Stimulated activated CD8-positive, alpha-beta memory T cell treated with anti-CD3 and anti-CD28 coated beads, Interleukin-7, amount 100 ng/mL, for 24 hours (primary cell): ENCODE measurements at regions not wholly inside any gene's neighbourhood (a gene's known extent, or its start where the extent isn't known, plus 50 kb on each side); places are given as distances from the start of the nearest gene placed in this dataset.

Experiments
- DNase-seq: peaks from one replicate; pipeline ENCODE4 v3.0.0-alpha.2; 2020; ENCODE audit warnings: low read depth

DNA sequence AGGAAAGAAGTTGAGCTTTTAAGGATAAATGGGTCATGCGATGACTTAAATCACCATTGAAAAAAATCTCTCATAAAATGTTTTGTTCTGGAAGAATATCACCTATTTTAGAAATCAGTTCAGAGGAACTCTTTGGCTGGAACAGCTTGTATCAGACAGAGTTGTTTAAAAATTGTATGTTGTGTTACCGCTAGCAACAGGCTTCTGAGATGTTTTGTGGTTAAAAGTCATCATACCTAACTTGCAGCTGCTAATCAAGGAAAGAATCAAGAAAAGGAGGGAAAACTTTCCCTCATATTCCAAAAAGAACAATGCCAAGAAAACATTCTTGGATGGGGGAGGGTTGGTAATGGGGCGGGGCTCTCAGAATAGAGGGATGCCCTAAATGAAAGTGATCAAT is 220.7 kb upstream of the CITED2 start:
- DNase-seq: no peak

DNA sequence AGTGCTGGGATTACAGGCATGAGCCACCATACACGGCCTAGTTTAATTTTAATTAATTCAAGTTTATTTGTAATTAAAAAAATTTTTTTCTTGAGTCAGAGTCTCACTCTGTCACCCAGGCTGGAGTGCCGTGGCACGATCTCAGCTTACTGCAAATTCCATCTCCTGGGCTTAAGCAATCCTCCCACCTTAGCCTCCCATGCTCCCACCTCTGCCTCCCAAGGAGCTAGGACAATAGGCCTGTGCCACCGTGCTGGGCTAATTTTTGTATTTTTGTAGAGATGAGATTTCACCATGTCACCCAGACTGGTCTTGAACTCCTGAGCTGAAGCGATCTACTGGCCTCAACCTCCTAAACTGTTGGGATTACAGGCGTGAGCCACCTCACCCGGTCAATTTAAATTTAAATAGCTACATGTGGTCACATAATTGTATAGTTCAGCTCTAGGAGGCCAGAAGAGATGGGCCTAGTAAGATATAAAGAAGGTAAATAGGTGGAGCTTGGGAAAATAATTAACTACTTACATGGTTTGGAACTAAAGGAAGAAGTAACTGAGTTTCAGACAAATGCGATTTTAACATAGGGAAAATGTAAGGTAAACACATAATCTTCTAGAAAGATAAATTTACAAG is 220.0 kb upstream of the CITED2 start:
- no peak for DNase-seq

DNA sequence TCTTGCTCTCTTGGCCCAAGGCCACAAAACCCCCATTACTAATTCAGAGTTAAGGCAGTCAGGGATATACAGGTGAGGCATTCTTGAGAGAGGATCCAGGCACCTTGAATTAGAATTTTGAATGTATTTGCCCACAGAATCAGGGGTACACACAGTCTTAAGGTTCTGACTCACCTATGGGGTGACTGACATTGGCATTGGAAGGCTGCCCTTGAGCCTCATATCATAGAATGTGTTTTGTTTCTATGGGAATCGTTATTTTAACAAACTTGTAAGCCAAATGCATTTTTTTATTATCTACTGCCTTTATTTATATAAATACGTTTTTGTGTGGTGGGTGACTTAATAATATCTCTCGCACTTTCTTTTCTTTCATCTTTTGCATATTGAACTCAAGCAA is 218.6 kb upstream of the CITED2 start:
- no peak for DNase-seq

DNA sequence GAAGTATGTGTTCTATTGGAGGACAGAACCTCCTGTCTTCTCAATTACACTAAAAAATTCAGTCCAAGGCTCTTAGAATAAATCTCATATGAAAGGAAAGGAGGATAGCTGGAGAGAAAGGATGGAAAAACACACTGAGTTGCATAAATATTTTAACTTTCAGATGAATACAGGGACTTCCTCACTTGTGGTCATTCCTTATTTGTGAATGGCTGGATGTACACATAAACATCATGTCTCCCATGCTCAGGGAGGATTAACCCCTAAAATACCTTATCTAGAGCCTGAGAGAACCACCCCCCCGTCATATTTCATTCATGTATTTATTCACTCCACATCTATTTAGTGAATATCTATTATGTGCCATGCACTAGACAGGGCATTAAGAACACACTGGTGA is 217.6 kb upstream of the CITED2 start:
- DNase-seq: no peak

DNA sequence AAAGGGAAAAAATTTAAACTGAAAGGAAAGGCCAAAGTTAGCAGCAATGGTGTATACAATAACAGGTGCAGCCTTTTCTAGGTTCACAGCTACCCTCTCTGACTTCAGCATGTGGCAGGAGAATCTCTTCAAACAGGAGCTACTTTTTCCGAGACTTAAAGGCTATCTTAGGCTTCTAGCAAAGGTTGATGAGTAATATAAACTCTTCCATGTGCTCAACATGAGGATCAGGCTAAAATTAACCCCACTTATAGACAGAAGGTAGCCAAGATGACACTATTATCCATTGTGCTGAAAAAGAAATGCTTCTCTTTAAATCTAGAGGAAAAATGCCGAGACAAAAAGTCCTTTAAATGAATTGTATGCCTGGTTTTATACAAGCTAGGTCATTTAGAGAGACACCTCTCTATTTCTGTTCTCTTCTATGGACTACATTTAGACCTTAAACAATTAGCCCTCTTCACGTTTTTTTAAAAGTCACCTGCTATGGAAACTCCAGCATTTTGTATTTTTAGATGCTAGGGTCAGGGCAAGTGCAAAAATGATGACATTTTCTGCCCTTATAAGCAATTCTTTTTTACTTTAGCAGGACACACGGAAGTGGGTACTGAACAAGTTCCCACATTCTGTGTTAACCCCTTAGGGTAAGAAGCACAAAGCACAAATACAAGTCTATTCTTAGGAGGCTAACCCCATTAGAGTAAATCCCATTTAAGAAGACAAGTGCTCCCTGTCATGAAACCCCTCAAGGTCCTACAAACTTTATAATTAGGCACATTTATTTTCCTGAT is 216.8 kb upstream of the CITED2 start:
- DNase-seq: no peak

DNA sequence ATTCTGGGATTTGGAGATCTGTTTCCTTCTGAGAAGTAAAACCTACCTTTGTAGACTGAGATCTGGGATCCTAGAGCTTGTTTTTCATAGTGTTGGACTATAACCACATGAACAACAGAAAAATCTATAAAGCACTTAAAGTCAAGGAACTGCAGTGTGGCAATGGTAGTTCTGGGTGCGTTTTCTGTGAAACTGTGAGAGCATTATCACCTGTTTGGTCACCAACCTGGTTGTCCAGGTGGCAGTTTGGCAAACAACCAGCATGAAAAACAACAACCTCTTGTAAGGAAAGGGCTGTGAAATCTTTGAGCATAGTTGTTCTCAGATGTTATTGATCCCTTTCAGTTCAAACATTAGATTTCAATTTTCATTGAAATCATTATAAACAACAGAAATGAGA is 215.8 kb upstream of the CITED2 start:
- no peak for DNase-seq

DNA sequence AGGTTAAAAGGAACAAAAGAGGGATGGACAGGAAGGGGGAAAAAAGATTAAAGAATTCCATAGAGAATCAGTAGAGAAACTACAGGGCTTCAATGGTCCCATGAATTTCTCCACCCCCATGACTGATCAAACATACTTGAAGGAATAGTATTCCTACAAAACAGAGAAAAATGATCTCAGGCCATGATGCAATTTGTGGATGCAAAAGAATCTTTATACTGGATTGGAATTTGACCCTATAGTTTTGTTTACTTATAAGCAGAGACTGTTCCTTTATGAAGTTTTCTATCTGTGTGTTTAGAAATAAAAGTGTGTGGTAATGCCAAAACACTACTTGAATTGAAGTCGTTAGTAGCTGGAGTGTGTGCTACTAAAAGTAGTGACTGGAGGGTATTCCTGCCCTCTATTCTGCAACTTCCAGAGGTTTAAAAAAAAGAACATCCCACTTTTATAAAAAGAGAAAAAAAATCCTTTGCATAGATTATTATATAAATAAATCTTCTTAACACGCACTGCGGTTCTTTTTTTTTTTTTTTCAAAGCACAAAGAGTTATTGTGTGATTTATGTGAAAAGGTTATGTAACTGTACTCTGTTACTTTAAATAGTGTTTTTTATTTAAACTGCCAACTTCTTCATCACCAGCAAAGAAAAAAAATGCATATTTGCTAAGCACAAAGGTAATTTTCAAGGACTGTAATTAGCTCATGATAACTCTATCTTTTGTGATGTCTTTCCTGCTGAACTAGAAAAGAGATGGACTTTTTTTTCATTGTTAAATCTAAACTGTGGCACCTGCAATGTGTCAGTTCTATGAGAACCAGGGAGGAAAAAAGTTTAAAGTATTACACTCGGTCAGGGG is 214.5 kb upstream of the CITED2 start:
- DNase-seq: no peak

DNA sequence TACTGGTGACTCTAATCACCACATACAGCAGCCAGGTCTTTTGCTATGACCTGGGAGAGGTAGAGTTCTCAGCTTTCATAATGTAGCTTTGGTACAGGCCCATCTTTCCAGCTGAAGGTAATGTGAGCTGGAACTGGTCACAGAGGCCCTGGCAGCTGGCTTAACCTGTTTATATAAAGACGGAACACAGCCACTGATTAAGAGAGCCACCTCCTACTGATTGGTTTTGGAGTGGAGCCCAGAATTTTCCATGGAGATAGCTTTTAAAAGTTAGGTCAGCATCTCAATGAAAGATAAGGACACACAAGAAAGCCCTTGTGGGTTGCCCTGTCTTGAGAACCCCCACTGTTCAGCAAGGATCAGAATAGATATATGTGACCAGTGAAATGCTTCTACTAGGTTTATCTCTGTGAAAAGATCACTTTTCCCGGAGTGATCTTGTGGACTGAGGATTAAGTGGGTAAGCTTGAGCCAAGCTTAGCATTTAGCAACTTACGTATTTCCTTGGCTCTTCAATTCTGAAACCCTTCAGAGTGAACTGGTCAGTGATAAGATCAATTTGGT is 213.7 kb upstream of the CITED2 start:
- DNase-seq: no peak

DNA sequence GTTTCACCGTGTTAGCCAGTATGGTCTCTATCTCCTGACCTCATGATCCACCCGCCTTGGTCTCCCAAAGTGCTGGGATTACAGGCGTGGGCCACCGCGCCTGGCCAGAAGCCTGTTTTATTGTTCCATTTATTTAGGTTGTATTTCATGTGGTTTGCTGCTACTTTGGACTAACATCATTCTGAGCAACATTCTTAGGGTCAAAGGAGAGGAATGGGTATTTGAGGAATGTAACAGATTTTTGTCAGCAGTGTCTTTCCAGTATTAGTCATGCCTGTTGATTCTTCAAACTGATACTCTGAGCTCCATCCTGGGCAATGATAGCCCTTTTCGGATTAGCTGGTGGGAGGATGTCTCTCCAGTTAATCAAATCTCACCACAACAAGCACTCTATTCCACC is 213.0 kb upstream of the CITED2 start:
- no peak for DNase-seq

DNA sequence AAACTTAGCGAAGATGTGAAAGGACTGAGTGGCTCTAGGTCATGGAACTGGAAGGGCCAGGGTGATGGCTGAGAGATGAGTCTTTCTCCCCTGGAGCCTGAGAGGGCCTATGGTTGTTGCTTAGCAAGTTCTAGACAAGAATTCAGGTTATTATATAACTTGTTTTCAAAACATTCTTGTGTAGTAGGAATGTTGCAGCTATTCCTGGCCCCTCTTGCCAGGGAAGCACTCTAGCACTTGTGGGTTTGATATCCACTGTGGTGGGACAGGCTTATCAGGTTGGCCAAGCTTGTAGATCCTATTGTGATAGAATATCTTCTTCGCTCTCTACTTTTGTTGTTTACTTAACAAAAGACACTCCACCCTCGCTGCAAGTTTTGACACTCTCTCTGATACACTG is 211.8 kb upstream of the CITED2 start:
- no peak for DNase-seq

DNA sequence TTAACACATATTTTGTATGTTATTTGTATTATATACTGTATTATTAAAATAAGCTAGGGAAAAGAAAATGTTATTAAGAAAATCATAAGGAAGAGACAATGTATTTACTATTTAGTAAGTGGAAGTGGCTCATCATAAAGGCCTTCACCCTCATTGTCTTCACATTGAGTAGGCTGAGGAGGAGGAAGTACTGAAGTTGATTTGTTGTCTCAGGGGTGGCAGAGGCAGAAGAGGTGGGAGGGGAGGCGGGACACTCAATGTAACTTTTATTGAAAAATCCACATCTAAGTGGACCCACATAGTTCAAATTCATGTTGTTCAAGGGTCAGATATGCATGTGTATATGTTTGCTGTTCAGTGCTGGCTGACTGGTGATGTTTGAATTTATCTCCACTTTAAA is 210.2 kb upstream of the CITED2 start:
- DNase-seq: no peak

DNA sequence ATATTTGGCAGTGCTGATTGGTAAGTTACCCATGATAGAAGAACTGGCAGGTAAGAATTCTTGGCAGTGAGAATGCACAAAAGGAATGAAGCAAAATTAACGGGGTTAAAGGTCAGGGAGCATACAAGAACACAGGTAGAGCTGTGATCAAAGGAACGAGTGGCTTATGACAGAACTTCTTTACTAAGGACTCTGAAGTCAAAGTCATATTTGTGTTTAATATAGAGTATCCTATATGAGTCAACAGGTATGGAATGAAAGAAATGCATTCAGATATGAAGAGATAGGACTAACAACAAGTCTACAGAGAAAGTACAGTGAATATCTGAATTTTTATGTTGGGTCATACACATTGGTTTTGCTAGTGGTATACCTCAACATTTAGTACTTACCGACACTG is 209.0 kb upstream of the CITED2 start:
- DNase-seq: no peak

DNA sequence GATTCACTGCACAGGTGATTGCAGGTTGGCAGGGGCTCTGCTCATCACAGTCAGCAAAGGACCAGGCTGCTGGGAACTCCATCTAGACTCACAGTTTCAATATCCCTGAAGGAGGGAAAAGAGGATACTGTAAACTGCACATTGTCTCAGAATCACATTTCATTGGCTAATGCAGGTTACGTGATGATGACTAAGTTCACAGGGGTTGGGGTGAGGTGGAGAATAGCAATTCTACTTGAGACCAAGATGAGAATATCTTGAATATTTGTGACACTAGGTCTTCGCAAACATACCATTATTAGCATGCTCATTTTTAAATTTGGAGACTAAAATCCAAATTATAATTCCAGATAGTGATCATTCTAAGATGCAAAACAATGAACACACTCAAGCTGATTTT is 208.5 kb upstream of the CITED2 start:
- DNase-seq: no peak

DNA sequence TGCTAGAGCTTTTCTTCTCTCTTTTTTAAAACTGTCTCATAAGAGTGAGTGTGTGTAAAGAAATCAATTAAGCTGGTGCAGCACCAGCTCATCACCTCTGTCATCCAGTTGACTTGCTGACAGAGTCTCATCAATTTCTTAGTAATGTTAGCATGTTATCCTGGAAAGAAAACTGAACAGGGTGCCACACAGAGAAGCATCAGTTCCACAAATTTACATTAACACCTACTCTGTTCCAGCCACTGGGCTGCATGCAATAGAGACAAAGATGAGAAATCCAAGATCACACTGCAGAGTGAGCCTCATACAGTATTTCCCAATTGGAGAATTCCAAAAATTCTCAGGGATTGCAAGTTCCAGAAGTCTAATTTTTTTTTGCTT is 207.0 kb upstream of the CITED2 start:
- no peak for DNase-seq

DNA sequence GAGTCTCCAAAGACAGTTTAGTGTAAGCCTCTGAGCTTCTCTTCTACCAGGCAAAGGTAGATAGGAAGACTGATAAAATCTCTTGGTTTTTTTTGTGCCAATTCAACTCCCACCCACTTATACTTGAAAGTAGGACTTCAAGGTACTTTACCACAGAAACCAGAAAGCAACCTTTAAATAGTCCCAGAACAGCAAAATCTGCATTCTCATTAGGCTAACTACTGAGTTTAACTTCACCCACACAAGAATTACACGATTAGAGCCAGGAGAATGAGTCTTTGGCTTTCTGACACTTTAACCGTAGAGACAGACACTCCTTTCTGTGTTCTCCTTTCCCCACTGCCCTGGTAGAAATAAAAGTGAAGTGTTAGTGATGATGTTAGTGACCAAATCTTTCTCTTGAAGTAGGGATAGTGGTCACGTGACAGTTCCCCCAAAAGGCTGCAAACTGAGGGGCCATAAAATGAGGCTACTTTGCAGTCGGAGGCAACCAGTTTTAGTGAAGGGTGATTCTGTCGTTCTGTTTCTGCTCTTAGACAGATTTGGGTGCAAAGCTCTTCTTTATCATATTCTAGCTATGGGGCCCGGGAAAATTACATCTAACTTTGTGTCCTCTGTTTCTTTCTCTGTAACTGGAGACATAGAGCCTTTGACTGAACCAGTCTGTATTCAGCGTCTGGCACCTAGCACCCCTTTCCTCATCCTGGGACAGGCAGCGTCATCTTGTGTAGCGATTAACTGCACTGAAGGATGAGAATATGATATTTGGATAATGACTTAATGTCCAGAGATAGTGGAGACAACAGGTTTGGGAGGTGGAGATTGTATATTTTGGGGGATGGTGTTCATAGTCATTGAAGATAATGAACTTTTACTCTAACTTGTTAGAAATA is 206.4 kb upstream of the CITED2 start:
- DNase-seq: no peak

DNA sequence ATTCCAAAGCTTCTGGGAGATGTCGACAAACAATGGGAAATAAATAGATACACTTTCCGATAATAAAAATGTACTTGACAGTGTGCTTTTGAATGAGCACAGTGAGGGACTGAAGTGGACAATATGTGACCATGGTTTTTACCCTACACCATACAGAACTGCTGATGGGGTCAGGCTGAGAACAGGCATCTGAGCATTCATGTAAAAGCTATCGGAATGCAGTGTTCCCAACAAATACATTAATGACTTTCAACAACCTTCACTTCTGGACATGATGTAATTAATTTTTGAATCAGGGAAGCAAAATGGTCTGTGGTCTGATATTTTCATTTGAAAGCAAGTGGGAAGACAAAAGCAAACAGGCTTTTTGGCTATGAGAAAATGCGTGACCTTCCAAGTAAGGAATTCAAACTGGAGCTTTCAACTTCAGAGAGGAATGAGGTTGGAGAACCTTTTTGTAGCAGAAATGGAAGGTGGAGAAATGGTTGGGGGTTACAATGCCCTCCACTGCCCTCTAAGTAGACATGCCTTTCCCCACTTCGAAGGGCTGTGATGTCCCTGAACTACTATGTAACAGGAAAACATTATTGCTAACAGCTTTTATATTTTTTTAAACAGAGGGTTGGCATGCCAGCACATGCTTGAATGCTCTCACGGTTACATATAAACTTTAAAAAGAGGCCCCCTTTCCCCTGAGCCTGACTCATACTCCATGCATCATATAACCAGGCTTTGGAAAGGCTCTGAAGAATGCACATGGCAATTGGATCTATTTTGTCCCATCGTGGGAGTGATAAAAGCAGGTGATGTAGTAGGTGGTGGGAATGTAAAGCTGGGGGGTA is 203.5 kb upstream of the CITED2 start:
- no peak for DNase-seq

DNA sequence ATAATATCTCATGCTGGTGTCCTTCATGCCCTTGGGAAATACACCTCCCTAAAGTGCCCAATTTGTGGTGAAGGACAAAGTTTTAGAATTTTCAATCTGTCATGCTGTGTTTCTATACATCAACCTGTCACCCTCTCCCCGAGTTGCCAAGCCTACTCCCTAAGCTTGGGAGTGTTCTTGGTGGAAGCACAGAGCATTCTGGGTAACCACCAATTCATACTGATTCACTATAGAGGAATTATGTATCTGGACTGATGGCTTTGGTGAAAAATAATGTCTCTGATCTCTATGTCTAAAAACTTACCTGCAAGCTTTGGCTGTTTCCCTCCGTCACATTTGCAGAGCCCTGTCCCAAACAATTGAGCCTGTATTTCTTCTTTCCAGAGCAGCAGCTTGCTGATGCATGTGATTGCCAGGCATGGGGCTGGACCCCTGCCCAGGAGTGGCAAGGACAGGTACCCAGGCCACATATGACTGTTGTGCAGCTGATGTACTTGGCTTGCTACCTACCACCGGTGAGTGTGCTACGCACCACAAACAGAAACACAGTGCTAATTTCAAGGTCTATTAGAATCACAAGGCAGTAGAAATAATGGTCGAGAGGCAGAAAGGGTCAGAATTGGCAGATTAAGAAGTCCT is 202.8 kb upstream of the CITED2 start:
- DNase-seq: no peak

DNA sequence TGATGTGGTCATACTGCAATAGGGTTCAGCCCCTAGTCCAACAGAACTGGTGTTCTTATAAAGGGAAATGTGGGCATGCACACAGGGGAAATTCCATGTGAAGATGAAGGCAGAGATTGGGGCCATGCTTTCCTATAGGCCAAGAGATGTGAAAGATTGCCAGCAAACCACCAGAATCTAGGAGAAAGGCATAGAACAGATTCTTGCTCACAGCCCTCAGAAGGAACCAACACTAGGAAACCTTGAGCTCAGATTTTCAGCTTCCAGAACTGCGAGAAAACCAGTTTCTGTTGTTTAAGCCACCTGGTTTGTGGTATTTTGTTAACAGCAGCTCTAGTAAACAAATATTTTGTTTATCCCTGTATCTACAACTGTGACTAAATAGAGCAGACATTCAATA is 197.6 kb upstream of the CITED2 start:
- no peak for DNase-seq

DNA sequence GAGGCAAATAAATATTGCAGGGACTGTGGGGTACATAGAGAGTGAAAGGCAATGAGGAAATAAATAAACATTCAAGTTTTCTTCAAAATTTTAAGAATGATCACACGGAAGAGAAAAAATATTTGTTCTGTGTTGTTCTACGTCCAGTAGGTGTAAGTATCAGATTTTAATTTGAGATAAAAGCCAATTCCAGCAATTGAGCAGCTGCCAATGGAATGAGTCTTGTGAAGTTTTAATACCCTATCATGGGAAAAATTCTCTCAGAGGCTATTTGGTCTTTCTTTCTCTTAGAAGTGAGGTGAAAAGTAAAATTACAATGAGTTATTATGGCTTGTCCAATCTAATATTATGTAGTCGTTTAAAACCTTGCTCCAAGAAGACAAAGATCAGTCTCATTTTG is 195.7 kb upstream of the CITED2 start:
- no peak for DNase-seq

DNA sequence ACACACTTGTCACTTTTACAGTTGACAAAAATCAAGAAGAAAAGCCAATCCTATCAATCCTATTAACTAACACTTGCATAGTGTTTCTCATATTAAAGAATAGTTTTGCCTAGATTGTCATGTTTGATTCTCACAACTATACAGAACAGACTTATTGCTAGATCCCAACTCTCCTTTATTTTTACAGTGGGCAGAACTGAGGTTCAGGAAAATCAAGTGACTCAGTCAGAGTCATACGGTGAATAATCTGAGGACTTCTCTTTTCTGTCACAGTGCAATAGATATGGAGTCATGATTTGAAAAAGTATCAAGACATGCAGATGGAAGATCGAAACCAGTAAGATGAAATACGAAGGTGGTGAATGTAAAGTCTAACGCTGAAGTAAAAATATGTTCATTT is 195.1 kb upstream of the CITED2 start:
- no peak for DNase-seq
